Midbrain (tissue), 1 donor: ENCODE measurements at regions not wholly inside any gene's neighbourhood (a gene's known extent, or its start where the extent isn't known, plus 50 kb on each side); places are given as distances from the start of the nearest gene placed in this dataset.
A peak's percentile ranks its signal among the peaks of the same experiment; 100 is the strongest.
"Not testable (repeated sequence)": the region's sequence is repeated elsewhere in the genome, so short reads cannot be mapped to it uniquely, and the experiment has no call there.

ENCODE experiments used
- DNase-seq: peaks from one replicate; lab custom pipeline; 2025; lab: John Stamatoyannopoulos, UW

GRCh38 chr7:142636751-142637150 is 112.5 kb upstream of the PRSS1 start:
- DNase-seq: no peak

- DNase-seq: not testable (repeated sequence)
Observed at GRCh38 chr7:142636107-142636506, 113.2 kb upstream of the PRSS1 start.

- DNase-seq: peak; percentile 86
Observed at GRCh38 chr7:142632271-142633134, 116.8 kb upstream of the PRSS1 start.

- no peak for DNase-seq
Observed at GRCh38 chr7:142629588-142630260, 119.5 kb upstream of the PRSS1 start.

GRCh38 chr7:142628945-142629344 is 120.3 kb upstream of the PRSS1 start:
- no peak for DNase-seq

- DNase-seq: not testable (repeated sequence)
Observed at GRCh38 chr7:142627223-142627622, 122.0 kb upstream of the PRSS1 start.

- DNase-seq: peak; percentile 7
Observed at GRCh38 chr7:142626420-142627035, 122.7 kb upstream of the PRSS1 start.

GRCh38 chr7:142625216-142625615 is 124.1 kb upstream of the PRSS1 start:
- DNase-seq: not testable (repeated sequence)

GRCh38 chr7:142620402-142620801 is 128.9 kb upstream of the PRSS1 start:
- no peak for DNase-seq

GRCh38 chr7:142618655-142619351 is 130.5 kb upstream of the PRSS1 start:
- no peak for DNase-seq

- DNase-seq: no peak
Observed at GRCh38 chr7:142616842-142617241, 132.4 kb upstream of the PRSS1 start.

GRCh38 chr7:142616121-142616643 is 133.1 kb upstream of the PRSS1 start:
- DNase-seq: no peak

GRCh38 chr7:142615508-142615907 is 133.8 kb upstream of the PRSS1 start:
- no peak for DNase-seq

- DNase-seq: no peak
Observed at GRCh38 chr7:142614116-142614515, 135.2 kb upstream of the PRSS1 start.

- DNase-seq: no peak
Observed at GRCh38 chr7:142612237-142612881, 136.9 kb upstream of the PRSS1 start.

- DNase-seq: no peak
Observed at GRCh38 chr7:142611566-142612236, 137.6 kb upstream of the PRSS1 start.

GRCh38 chr7:142608630-142609428 is 140.4 kb upstream of the PRSS1 start:
- no peak for DNase-seq

- DNase-seq: no peak
Observed at GRCh38 chr7:142607351-142607750, 141.9 kb upstream of the PRSS1 start.

- no peak for DNase-seq
Observed at GRCh38 chr7:142606081-142606480, 143.2 kb upstream of the PRSS1 start.

GRCh38 chr7:142604671-142605070 is 144.6 kb upstream of the PRSS1 start:
- DNase-seq: no peak
